HEK293 (cell line): ENCODE measurements at regions not wholly inside any gene's neighbourhood (a gene's known extent, or its start where the extent isn't known, plus 50 kb on each side); places are given as distances from the start of the nearest gene placed in this dataset.

Experiments
- CTCF ChIA-PET: fragments of 350-600 bp; formaldehyde crosslinking; extraction: SDS; loops from one replicate; lab custom pipeline; 2021; ENCODE audit warnings: antibody characterized with exemption; lab: Yijun Ruan, JAX
- POLR2A ChIA-PET: fragments of 300-600 bp; formaldehyde crosslinking; extraction: SDS; loops from one replicate; lab custom pipeline; 2020; ENCODE audit warnings: antibody characterized with exemption, inconsistent platforms; lab: Yijun Ruan, JAX
- H3K27ac ChIP-seq: fragments of 200-500 bp; sonication (Bioruptor generic); 2 replicates; pipeline ENCODE4 v1.5.1; 2014; ENCODE audit warnings: low read depth, low read length, control low read depth, inconsistent platforms; ENCODE audit errors: extremely low read depth
- H3K36me3 ChIP-seq, 2 experiments: fragments of 200-500 bp in 1 of 2; sonication (Bioruptor generic) in 1 of 2; 1 replicate in 1 of 2; 2 replicates in 1 of 2; pipeline ENCODE4 v1.5.1; 2014 to 2017; ENCODE audit warnings: inconsistent platforms in 2 of 2, low read length in 2 of 2; ENCODE audit not compliant: control insufficient read depth in 2 of 2, insufficient read depth in 1 of 2
- H3K4me1 ChIP-seq: fragments of 200-500 bp; sonication (Bioruptor generic); 2 replicates; pipeline ENCODE4 v1.5.1; 2014; ENCODE audit warnings: mild to moderate bottlenecking, low read length, inconsistent platforms; ENCODE audit not compliant: control insufficient read depth, insufficient read depth
- H3K4me3 ChIP-seq: 2 replicates; pipeline ENCODE4 v1.5.1; 2011; ENCODE audit warnings: low read depth, mild to moderate bottlenecking, control low read depth, low read length, moderate library complexity
- H3K9me3 ChIP-seq: fragments of 200-500 bp; sonication (Bioruptor generic); 2 replicates; pipeline ENCODE4 v1.5.1; 2014; ENCODE audit warnings: low read depth, low read length, inconsistent platforms; ENCODE audit not compliant: control insufficient read depth, insufficient read depth
- GLIS2 ChIP-seq: fragments of 450-650 bp; formaldehyde crosslinking; IDR thresholded peaks from 2 replicates; pipeline ENCODE4 v1.5.1; 2016; ENCODE audit warnings: missing biosample characterization, missing genetic modification characterization
- IKZF3 ChIP-seq: fragments of 450-650 bp; IDR thresholded peaks from 2 replicates; pipeline ENCODE4 v1.5.0; 2018; ENCODE audit warnings: missing biosample characterization, mild to moderate bottlenecking, missing genetic modification characterization, moderate library complexity
- KLF1 ChIP-seq: fragments of 450-650 bp; formaldehyde crosslinking; IDR thresholded peaks from 2 replicates; pipeline ENCODE4 v1.5.1; 2016; ENCODE audit warnings: missing biosample characterization, missing genetic modification characterization
- KLF16 ChIP-seq: fragments of 450-650 bp; formaldehyde crosslinking; IDR thresholded peaks from 2 replicates; pipeline ENCODE4 v1.5.1; 2017; ENCODE audit warnings: missing biosample characterization, missing genetic modification characterization
- TRIM28 ChIP-seq: IDR thresholded peaks from 2 replicates; pipeline ENCODE4 v1.6.1; 2011; ENCODE audit warnings: low read length, control low read depth, borderline replicate concordance
- ZBTB7A ChIP-seq: fragments of 450-650 bp; formaldehyde crosslinking; IDR thresholded peaks from 2 replicates; pipeline ENCODE4 v1.5.1; 2016; ENCODE audit warnings: low read depth, missing biosample characterization, missing genetic modification characterization
- ZNF169 ChIP-seq: fragments of 450-650 bp; formaldehyde crosslinking; IDR thresholded peaks from 2 replicates; pipeline ENCODE4 v1.5.1; 2016; ENCODE audit warnings: missing biosample characterization, missing genetic modification characterization
- ZNF239 ChIP-seq: fragments of 450-650 bp; formaldehyde crosslinking; IDR thresholded peaks from 2 replicates; pipeline ENCODE4 v1.5.1; 2016; ENCODE audit warnings: missing biosample characterization, missing genetic modification characterization
- ZNF394 ChIP-seq: fragments of 450-650 bp; formaldehyde crosslinking; IDR thresholded peaks from 2 replicates; pipeline ENCODE4 v1.5.1; 2016; ENCODE audit warnings: missing biosample characterization, missing genetic modification characterization, mild to moderate bottlenecking, moderate library complexity, borderline replicate concordance
- ZNF426 ChIP-seq: fragments of 450-650 bp; formaldehyde crosslinking; IDR thresholded peaks from 2 replicates; pipeline ENCODE4 v1.5.1; 2017; ENCODE audit warnings: missing biosample characterization, missing genetic modification characterization, mild to moderate bottlenecking, inconsistent platforms, moderate library complexity
- ZNF433 ChIP-seq: fragments of 450-650 bp; formaldehyde crosslinking; IDR thresholded peaks from 2 replicates; pipeline ENCODE4 v1.5.1; 2016; ENCODE audit warnings: missing biosample characterization, missing genetic modification characterization, low read depth
- ZNF548 ChIP-seq: fragments of 450-650 bp; formaldehyde crosslinking; IDR thresholded peaks from 2 replicates; pipeline ENCODE4 v1.5.1; 2016; ENCODE audit warnings: missing biosample characterization, missing genetic modification characterization
- ZNF585B ChIP-seq: fragments of 450-650 bp; formaldehyde crosslinking; IDR thresholded peaks from 2 replicates; pipeline ENCODE4 v1.5.1; 2016; ENCODE audit warnings: missing biosample characterization, missing genetic modification characterization
- ZNF600 ChIP-seq: fragments of 450-650 bp; formaldehyde crosslinking; IDR thresholded peaks from 2 replicates; pipeline ENCODE4 v1.5.1; 2016; ENCODE audit warnings: missing biosample characterization, missing genetic modification characterization
- ZNF621 ChIP-seq: fragments of 450-650 bp; formaldehyde crosslinking; IDR thresholded peaks from 2 replicates; pipeline ENCODE4 v1.5.1; 2017; ENCODE audit warnings: missing biosample characterization, missing genetic modification characterization
- ZNF791 ChIP-seq: fragments of 450-650 bp; formaldehyde crosslinking; IDR thresholded peaks from 2 replicates; pipeline ENCODE4 v1.5.1; 2016; ENCODE audit warnings: missing biosample characterization, missing genetic modification characterization
- ZNF792 ChIP-seq: fragments of 450-650 bp; formaldehyde crosslinking; IDR thresholded peaks from 2 replicates; pipeline ENCODE4 v1.5.1; 2016; ENCODE audit warnings: missing biosample characterization, missing genetic modification characterization
- TF ChIP-seq, protein P1 (sequence below): fragments of 450-650 bp; formaldehyde crosslinking; IDR thresholded peaks from 2 replicates; pipeline ENCODE4 v1.5.1; 2016; ENCODE audit warnings: missing biosample characterization, missing genetic modification characterization
- TF ChIP-seq, protein P2 (sequence below): IDR thresholded peaks from 2 replicates; pipeline ENCODE4 v1.6.1; 2011; ENCODE audit warnings: mild to moderate bottlenecking, low read depth, low read length, borderline replicate concordance
- TF ChIP-seq, protein P3 (sequence below): sonication (generic); formaldehyde crosslinking; IDR thresholded peaks from 2 replicates; pipeline ENCODE4 v1.8.1; 2022; ENCODE audit warnings: mild to moderate bottlenecking, moderate library complexity, missing genetic modification reagents
- TF ChIP-seq, protein P4 (sequence below): fragments of 450-650 bp; formaldehyde crosslinking; IDR thresholded peaks from 2 replicates; pipeline ENCODE4 v1.5.1; 2016; ENCODE audit warnings: missing biosample characterization, missing genetic modification characterization
- TF ChIP-seq, protein P5 (sequence below): fragments of 450-650 bp; formaldehyde crosslinking; conservative IDR thresholded peaks from 2 replicates; pipeline ENCODE4 v1.5.1; 2016; ENCODE audit warnings: low read depth, missing biosample characterization, missing genetic modification characterization

DNA sequence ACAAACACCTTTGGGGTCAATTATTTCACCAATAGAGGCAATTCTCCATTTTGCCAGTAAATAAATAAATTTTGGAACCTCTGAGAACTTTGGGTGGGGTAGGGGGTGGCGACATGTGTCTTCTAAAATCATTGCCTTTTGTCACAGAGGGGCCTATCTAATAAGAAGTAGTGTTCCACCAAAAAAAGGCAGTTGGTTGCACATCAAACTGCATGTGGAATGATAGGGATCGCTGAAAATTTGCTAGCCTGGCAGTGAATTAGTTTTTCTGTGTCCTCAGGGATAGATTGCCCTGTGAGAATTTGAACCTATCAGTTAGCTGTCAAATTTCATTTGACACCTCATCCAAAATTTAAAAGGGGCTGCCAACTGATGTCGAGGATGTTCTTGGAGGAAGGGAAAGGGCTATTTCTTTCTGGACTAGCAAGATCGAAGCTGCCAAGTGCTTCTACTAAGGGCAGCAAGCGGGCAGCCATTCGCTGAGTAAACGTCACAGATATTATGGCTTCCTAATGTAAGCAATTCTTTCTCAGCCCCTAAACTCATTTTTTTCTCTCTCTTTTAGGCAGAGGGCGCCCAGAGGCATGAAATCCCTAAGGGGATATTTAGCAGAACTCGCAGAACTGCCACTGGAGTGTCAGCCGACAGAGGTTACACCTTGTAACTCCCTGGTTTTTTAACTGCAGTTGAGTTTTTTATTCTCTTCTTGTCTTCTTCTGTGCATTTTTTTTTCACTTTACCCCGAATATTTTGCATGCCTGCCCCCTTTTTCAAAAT, 2208.1 kb upstream of the WWC1 start:
- H3K4me3 ChIP-seq: no peak overlapping the region
- ChIA-PET POLR2A (no interaction called here), CTCF (no interaction called here)
- no peaks in the 10 kb centered on the region for H3K4me1 ChIP-seq
- TF ChIP-seq ZNF600 (tag by site-specific recombination): no peak
- TF ChIP-seq ZNF548 (tag by site-specific recombination): no peak
- TF ChIP-seq, protein P1, sequence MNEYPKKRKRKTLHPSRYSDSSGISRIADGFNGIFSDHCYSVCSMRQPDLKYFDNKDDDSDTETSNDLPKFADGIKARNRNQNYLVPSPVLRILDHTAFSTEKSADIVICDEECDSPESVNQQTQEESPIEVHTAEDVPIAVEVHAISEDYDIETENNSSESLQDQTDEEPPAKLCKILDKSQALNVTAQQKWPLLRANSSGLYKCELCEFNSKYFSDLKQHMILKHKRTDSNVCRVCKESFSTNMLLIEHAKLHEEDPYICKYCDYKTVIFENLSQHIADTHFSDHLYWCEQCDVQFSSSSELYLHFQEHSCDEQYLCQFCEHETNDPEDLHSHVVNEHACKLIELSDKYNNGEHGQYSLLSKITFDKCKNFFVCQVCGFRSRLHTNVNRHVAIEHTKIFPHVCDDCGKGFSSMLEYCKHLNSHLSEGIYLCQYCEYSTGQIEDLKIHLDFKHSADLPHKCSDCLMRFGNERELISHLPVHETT (tag by site-specific recombination): no peak
- TF ChIP-seq, protein P2, sequence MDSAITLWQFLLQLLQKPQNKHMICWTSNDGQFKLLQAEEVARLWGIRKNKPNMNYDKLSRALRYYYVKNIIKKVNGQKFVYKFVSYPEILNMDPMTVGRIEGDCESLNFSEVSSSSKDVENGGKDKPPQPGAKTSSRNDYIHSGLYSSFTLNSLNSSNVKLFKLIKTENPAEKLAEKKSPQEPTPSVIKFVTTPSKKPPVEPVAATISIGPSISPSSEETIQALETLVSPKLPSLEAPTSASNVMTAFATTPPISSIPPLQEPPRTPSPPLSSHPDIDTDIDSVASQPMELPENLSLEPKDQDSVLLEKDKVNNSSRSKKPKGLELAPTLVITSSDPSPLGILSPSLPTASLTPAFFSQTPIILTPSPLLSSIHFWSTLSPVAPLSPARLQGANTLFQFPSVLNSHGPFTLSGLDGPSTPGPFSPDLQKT: no peak
- no peak for TF ChIP-seq TRIM28
- no peak for TF ChIP-seq ZNF621 (tag by site-specific recombination)
- TF ChIP-seq ZNF585B (tag by site-specific recombination): no peak
- no peak for TF ChIP-seq ZNF169 (tag by site-specific recombination)
- no peak for TF ChIP-seq ZNF791
- TF ChIP-seq, protein P3, sequence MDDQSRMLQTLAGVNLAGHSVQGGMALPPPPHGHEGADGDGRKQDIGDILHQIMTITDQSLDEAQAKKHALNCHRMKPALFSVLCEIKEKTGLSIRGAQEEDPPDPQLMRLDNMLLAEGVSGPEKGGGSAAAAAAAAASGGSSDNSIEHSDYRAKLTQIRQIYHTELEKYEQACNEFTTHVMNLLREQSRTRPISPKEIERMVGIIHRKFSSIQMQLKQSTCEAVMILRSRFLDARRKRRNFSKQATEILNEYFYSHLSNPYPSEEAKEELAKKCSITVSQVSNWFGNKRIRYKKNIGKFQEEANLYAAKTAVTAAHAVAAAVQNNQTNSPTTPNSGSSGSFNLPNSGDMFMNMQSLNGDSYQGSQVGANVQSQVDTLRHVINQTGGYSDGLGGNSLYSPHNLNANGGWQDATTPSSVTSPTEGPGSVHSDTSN: no peak
- no peak for TF ChIP-seq ZNF433 (tag by site-specific recombination)
- TF ChIP-seq IKZF3 (tag by site-specific recombination): no peak
- TF ChIP-seq GLIS2: no peak
- no peak for TF ChIP-seq ZNF792 (tag by site-specific recombination)
- TF ChIP-seq ZNF239 (tag by site-specific recombination): no peak
- TF ChIP-seq ZNF426 (tag by site-specific recombination): no peak
- TF ChIP-seq ZBTB7A (tag by site-specific recombination): no peak
- H3K9me3 ChIP-seq: no peaks in the 10 kb centered on the region
- no peaks in the 10 kb centered on the region for H3K36me3 ChIP-seq
- H3K27ac ChIP-seq: no peak overlapping the region

DNA sequence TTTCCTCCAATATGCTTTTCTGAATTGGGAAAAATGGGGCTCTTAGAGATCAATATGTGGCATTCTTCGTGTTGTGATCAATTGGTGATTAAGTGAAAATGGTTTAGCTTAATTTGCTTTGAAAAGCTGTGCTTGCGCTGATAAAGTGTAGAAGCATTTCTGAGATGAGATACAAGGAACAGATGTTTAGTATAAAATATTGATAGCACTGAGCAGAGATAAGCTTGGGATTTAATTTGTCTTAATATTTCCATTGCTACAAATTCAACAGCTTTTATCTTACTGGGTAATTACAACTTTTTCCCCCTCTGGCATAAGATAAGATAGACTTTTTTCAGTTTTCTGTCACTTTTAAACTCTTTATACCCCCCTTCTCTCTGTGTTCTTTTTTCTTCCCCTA, 2204.9 kb upstream of the WWC1 start:
- no peaks in the 10 kb centered on the region for H3K9me3 ChIP-seq
- H3K4me3 ChIP-seq: no peak overlapping the region
- no peak overlapping the region for H3K27ac ChIP-seq
- no peaks in the 10 kb centered on the region for H3K4me1 ChIP-seq
- TF ChIP-seq KLF16 (tag by site-specific recombination) (no peak), KLF1 (tag by site-specific recombination) (no peak), ZNF394 (tag by site-specific recombination) (no peak)
- TF ChIP-seq, protein P4, sequence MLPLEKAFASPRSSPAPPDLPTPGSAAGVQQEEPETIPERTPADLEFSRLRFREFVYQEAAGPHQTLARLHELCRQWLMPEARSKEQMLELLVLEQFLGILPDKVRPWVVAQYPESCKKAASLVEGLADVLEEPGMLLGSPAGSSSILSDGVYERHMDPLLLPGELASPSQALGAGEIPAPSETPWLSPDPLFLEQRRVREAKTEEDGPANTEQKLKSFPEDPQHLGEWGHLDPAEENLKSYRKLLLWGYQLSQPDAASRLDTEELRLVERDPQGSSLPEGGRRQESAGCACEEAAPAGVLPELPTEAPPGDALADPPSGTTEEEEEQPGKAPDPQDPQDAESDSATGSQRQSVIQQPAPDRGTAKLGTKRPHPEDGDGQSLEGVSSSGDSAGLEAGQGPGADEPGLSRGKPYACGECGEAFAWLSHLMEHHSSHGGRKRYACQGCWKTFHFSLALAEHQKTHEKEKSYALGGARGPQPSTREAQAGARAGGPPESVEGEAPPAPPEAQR (tag by site-specific recombination): no peak
- TF ChIP-seq, protein P5, sequence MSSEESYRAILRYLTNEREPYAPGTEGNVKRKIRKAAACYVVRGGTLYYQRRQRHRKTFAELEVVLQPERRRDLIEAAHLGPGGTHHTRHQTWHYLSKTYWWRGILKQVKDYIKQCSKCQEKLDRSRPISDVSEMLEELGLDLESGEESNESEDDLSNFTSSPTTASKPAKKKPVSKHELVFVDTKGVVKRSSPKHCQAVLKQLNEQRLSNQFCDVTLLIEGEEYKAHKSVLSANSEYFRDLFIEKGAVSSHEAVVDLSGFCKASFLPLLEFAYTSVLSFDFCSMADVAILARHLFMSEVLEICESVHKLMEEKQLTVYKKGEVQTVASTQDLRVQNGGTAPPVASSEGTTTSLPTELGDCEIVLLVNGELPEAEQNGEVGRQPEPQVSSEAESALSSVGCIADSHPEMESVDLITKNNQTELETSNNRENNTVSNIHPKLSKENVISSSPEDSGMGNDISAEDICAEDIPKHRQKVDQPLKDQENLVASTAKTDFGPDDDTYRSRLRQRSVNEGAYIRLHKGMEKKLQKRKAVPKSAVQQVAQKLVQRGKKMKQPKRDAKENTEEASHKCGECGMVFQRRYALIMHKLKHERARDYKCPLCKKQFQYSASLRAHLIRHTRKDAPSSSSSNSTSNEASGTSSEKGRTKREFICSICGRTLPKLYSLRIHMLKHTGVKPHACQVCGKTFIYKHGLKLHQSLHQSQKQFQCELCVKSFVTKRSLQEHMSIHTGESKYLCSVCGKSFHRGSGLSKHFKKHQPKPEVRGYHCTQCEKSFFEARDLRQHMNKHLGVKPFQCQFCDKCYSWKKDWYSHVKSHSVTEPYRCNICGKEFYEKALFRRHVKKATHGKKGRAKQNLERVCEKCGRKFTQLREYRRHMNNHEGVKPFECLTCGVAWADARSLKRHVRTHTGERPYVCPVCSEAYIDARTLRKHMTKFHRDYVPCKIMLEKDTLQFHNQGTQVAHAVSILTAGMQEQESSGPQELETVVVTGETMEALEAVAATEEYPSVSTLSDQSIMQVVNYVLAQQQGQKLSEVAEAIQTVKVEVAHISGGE (tag by site-specific recombination): no peak
- TF ChIP-seq, all 188 proteins: peak for 0
- ChIA-PET CTCF (no interaction called here), POLR2A (no interaction called here)
- no peaks in the 10 kb centered on the region for H3K36me3 ChIP-seq
